Dendritic cell treated with granulocyte-macrophage colony-stimulating factor and Interleukin-4, amounts not matched to agents 40 ng/mL and 50 ng/mL, for 4 days (primary cell): ENCODE measurements at regions not wholly inside any gene's neighbourhood (a gene's known extent, or its start where the extent isn't known, plus 50 kb on each side); places are given as distances from the start of the nearest gene placed in this dataset.

Experiments
- H3K27ac Mint-ChIP-seq: one replicate; pipeline ENCODE4 v1.8.0; 2022; ENCODE audit warnings: mild to moderate bottlenecking, mixed read lengths
- H3K27me3 Mint-ChIP-seq: one replicate; pipeline ENCODE4 v1.8.0; 2022; ENCODE audit warnings: mild to moderate bottlenecking, mixed read lengths
- H3K36me3 Mint-ChIP-seq: one replicate; pipeline ENCODE4 v1.8.0; 2022; ENCODE audit warnings: low read depth, mixed read lengths
- H3K4me1 Mint-ChIP-seq: one replicate; pipeline ENCODE4 v1.8.0; 2022; ENCODE audit warnings: low read depth, mixed read lengths
- H3K4me3 Mint-ChIP-seq: one replicate; pipeline ENCODE4 v1.8.0; 2022; ENCODE audit warnings: mild to moderate bottlenecking, moderate library complexity, mixed read lengths
- H3K9me3 Mint-ChIP-seq: one replicate; pipeline ENCODE4 v1.8.0; 2022; ENCODE audit warnings: mixed read lengths
- intact Hi-C: fragments of 100-400 bp; cut with micrococcal nuclease; formaldehyde crosslinking; loops from one replicate; pipeline ENCODE4 v1.15.0; 2022

GRCh38 chr5:156121234-156121633 is 205.7 kb upstream of the SGCD start:
- Mint-ChIP-seq H3K36me3 (no peaks in the 10 kb centered on the region), H3K27me3 (no peaks in the 10 kb centered on the region), H3K27ac (no peak overlapping the region), H3K4me3 (no peak overlapping the region), H3K4me1 (no peaks in the 10 kb centered on the region), H3K9me3 (no peaks in the 10 kb centered on the region)
- intact Hi-C loops: no loop called here

GRCh38 chr5:156121882-156122281 is 205.1 kb upstream of the SGCD start:
- no peak overlapping the region for H3K4me3 Mint-ChIP-seq
- H3K27me3 Mint-ChIP-seq: no peaks in the 10 kb centered on the region
- intact Hi-C loops: no loop called here
- H3K4me1 Mint-ChIP-seq: no peaks in the 10 kb centered on the region
- H3K36me3 Mint-ChIP-seq: no peaks in the 10 kb centered on the region
- no peak overlapping the region for H3K27ac Mint-ChIP-seq
- H3K9me3 Mint-ChIP-seq: no peaks in the 10 kb centered on the region

DNA sequence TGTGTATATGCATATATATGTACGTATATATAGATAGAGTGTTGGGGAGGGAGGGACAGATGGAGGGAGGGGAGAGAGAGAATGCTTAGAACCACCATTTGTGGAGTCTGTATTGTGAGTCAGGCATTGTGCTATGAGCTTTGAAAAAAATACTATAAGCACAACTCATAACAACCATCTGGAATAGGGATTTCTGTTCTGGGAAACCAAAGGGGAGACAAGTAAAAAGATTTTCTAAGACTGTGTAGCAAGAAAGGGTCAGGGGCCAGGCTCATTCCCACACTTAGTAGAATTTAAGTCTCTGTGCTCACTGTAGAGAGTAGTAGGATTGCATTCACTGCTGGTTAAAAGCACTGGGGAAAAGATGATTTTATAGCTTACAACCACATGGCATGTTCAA is 202.3 kb upstream of the SGCD start:
- Mint-ChIP-seq H3K4me3 (no peak overlapping the region), H3K27me3 (no peaks in the 10 kb centered on the region), H3K27ac (no peak overlapping the region), H3K4me1 (no peaks in the 10 kb centered on the region), H3K36me3 (no peaks in the 10 kb centered on the region), H3K9me3 (no peaks in the 10 kb centered on the region)
- intact Hi-C loops: no loop called here

- Mint-ChIP-seq H3K27ac (no peak overlapping the region), H3K4me3 (no peak overlapping the region), H3K9me3 (no peaks in the 10 kb centered on the region), H3K36me3 (no peaks in the 10 kb centered on the region), H3K4me1 (no peaks in the 10 kb centered on the region), H3K27me3 (no peaks in the 10 kb centered on the region)
- intact Hi-C loops: no loop called here
Observed at GRCh38 chr5:156125118-156125517, 201.8 kb upstream of the SGCD start.

- no peak overlapping the region for H3K27ac Mint-ChIP-seq
- no peaks in the 10 kb centered on the region for H3K36me3 Mint-ChIP-seq
- H3K4me1 Mint-ChIP-seq: no peaks in the 10 kb centered on the region
- intact Hi-C loops: no loop called here
- H3K27me3 Mint-ChIP-seq: no peaks in the 10 kb centered on the region
- H3K4me3 Mint-ChIP-seq: no peak overlapping the region
- H3K9me3 Mint-ChIP-seq: no peaks in the 10 kb centered on the region
Observed at GRCh38 chr5:156126716-156127115, 200.2 kb upstream of the SGCD start.

DNA sequence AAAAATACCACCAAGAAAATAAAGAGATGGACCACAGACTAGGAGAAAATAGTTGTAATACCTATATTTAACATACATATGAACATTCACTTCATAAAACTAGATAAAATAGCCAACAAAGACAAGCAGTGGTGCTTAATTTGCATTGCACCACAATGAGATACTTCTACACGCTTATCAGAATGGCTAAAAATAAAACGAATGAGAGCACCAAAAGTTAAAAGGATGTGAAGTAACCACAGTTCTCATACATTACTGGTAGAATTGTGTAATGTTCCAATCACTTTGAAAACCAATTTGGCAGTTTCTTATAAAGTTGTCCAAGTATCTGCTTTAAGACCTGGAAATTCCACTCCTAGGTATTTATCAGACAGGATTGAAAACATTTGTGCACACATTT is 198.9 kb upstream of the SGCD start:
- Mint-ChIP-seq H3K36me3 (no peaks in the 10 kb centered on the region), H3K27me3 (no peaks in the 10 kb centered on the region), H3K9me3 (no peaks in the 10 kb centered on the region), H3K27ac (no peak overlapping the region), H3K4me1 (no peaks in the 10 kb centered on the region), H3K4me3 (no peak overlapping the region)
- intact Hi-C loops: no loop called here

DNA sequence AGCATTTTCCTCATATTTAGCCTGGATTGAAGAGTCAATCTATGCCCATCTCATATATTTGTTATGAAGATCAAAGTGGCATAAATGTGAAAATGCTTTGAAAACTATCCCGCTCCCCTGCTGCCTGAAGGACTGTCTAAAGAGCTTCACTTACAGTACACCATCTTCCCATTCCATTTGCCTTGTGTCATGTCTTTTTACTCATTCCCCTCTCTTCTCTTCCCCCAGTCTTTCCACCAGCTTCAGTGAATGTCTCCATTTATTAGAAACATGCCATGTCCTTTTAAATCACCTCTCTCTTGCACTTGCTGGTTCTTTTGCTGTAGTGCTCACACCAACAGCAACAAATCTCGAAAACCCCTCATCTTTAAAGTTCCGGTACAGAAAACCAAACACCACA is 192.7 kb upstream of the SGCD start:
- intact Hi-C loops: no loop called here
- Mint-ChIP-seq H3K27me3 (no peaks in the 10 kb centered on the region), H3K9me3 (peaks cover 1% of the 10 kb centered on the region), H3K4me1 (no peaks in the 10 kb centered on the region), H3K36me3 (no peaks in the 10 kb centered on the region), H3K27ac (no peak overlapping the region), H3K4me3 (no peak overlapping the region)

DNA sequence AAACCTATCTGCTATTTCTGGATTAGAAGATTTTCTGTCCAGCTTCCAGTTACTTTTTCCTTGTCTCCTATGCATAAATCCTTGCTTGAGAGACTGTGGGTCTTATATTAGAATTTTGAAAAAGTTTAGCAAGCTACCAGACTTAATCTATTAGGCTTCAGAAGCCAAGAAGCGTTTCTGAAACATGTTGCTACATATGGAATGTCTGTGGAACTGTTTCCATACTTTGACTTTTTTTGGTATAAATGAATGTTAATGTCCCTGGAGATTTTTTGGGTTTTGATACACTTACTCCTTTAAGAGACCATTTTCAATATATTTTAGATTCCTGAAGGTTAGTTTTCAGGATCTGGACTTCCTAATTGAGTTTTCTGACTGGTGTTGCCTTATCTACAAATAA is 191.4 kb upstream of the SGCD start:
- Mint-ChIP-seq H3K9me3 (peaks cover 14% of the 10 kb centered on the region), H3K4me3 (no peak overlapping the region), H3K4me1 (no peaks in the 10 kb centered on the region), H3K27me3 (no peaks in the 10 kb centered on the region), H3K27ac (no peak overlapping the region), H3K36me3 (no peaks in the 10 kb centered on the region)
- intact Hi-C loops: no loop called here

- intact Hi-C loops: no loop called here
- peaks cover 32% of the 10 kb centered on the region for H3K9me3 Mint-ChIP-seq
- no peaks in the 10 kb centered on the region for H3K4me1 Mint-ChIP-seq
- no peak overlapping the region for H3K4me3 Mint-ChIP-seq
- no peak overlapping the region for H3K27ac Mint-ChIP-seq
- no peaks in the 10 kb centered on the region for H3K27me3 Mint-ChIP-seq
- no peaks in the 10 kb centered on the region for H3K36me3 Mint-ChIP-seq
Observed at GRCh38 chr5:156137071-156137869, 189.7 kb upstream of the SGCD start.

DNA sequence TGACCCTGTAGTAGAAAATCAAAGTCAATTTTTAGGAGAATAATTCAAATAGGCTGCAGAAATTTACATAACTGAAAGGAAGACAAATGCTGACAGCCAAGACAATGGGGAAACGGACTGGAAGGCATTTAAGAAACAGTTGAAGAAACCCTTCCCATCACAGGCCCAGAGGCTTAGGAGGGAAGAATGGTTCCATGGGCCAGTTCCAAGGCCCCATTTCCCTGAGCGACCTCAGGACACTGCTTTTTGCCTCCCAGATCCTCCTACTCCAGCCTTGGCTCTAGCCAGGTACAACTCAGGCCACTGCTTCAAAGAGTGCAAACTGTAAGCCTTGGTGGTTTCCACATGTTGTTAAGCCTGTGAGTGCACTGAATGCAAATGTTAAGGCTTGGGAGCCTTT is 184.1 kb upstream of the SGCD start:
- H3K36me3 Mint-ChIP-seq: no peaks in the 10 kb centered on the region
- H3K4me3 Mint-ChIP-seq: no peak overlapping the region
- H3K27ac Mint-ChIP-seq: no peak overlapping the region
- peaks cover 53% of the 10 kb centered on the region for H3K9me3 Mint-ChIP-seq
- no peaks in the 10 kb centered on the region for H3K27me3 Mint-ChIP-seq
- no peaks in the 10 kb centered on the region for H3K4me1 Mint-ChIP-seq
- intact Hi-C loops: no loop called here

DNA sequence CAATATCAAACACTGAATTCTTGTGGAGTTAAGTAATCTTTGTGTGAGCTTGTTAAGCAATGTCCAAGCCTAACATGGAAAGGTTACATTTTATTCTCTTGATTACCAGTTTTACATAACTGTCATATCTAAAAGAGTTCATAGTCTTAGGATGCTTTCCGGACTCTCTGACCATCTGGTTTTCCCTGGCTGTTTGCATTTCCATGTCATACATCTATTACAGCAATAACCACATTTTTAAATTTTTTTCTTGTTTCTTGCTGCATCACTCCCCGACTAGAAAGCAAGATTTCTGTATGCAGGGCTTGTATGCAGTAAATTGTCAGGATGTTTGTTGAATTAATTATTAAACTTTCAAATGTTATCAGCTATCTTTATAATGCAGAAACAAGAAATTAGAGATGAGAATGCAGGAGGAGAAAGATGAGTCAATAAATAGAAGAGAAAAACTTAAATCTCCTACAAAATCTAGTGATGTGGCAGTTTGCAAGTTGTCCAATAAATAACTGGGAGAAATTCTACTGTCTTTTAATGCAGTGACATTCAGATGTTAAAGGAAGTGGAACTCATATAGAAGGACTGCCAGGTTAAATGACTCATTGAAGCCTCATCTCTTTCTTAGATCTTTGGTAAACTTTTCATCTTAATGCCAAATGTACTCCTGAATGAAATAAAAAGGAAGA is 179.6 kb upstream of the SGCD start:
- intact Hi-C loops: no loop called here
- Mint-ChIP-seq H3K27ac (no peak overlapping the region), H3K36me3 (no peaks in the 10 kb centered on the region), H3K27me3 (no peaks in the 10 kb centered on the region), H3K4me1 (no peaks in the 10 kb centered on the region), H3K4me3 (no peak overlapping the region), H3K9me3 (peaks cover 20% of the 10 kb centered on the region)

- intact Hi-C loops: no loop called here
- Mint-ChIP-seq H3K9me3 (peaks cover 15% of the 10 kb centered on the region), H3K4me3 (no peak overlapping the region), H3K27me3 (no peaks in the 10 kb centered on the region), H3K27ac (no peak overlapping the region), H3K4me1 (no peaks in the 10 kb centered on the region), H3K36me3 (no peaks in the 10 kb centered on the region)
Observed at GRCh38 chr5:156147944-156148285, 179.0 kb upstream of the SGCD start.

DNA sequence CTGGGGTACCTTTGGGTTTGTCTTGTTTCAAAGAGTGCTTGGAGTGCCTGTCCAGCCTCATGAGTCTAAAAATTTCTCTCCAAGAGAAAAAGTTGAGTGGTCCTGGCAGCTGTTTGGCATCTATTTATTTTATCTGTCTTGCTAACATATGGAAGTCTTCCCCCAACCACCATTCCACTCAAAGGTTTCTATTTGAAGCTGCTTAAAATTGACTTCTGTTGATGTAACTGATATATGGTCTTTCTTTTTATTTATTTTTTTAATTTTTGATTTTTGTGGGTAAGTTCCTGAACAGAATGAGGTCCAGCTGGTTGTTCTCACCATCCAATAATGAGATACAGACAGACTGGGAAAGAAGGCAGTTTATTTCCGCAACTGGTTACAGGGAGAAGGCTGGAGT is 178.7 kb upstream of the SGCD start:
- no peak overlapping the region for H3K4me3 Mint-ChIP-seq
- intact Hi-C loops: no loop called here
- no peaks in the 10 kb centered on the region for H3K27me3 Mint-ChIP-seq
- no peaks in the 10 kb centered on the region for H3K36me3 Mint-ChIP-seq
- H3K4me1 Mint-ChIP-seq: no peaks in the 10 kb centered on the region
- H3K9me3 Mint-ChIP-seq: peaks cover 11% of the 10 kb centered on the region
- no peak overlapping the region for H3K27ac Mint-ChIP-seq

GRCh38 chr5:156149213-156149612 is 177.8 kb upstream of the SGCD start:
- no peaks in the 10 kb centered on the region for H3K27me3 Mint-ChIP-seq
- H3K36me3 Mint-ChIP-seq: no peaks in the 10 kb centered on the region
- H3K4me3 Mint-ChIP-seq: no peak overlapping the region
- H3K4me1 Mint-ChIP-seq: no peaks in the 10 kb centered on the region
- no peak overlapping the region for H3K27ac Mint-ChIP-seq
- intact Hi-C loops: no loop called here
- peaks cover 11% of the 10 kb centered on the region for H3K9me3 Mint-ChIP-seq

DNA sequence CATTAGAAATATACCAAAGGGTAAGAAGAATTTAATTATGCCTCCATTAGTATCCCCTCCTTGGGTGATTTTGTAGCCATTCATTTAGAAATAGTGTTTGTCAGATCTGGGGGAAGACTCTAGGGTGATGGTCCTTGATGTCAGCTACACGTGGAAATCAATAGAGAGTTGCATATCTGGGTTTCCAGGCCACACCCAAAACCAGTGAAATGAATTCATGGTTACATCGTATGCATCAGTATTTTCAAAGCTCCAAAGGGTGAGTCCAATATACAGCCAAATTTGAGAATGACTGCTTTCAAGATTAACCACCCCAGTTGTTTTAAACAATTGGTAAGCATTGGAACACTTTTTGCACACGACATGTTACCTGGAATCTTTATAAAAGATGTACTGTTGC is 173.4 kb upstream of the SGCD start:
- Mint-ChIP-seq H3K4me3 (no peak overlapping the region), H3K27ac (no peak overlapping the region), H3K9me3 (no peaks in the 10 kb centered on the region), H3K36me3 (no peaks in the 10 kb centered on the region), H3K27me3 (no peaks in the 10 kb centered on the region), H3K4me1 (no peaks in the 10 kb centered on the region)
- intact Hi-C loops: no loop called here
